GM21576 (cell line): ENCODE measurements at regions not wholly inside any gene's neighbourhood (a gene's known extent, or its start where the extent isn't known, plus 50 kb on each side); places are given as distances from the start of the nearest gene placed in this dataset.

Source experiments
- ATAC-seq: cut with Tn5 transposase; IDR thresholded peaks from one replicate; pipeline ENCODE4 v1.9.1; 2021; ENCODE audit warnings: mild to moderate bottlenecking, moderate library complexity; ENCODE audit not compliant: unreplicated experiment

DNA sequence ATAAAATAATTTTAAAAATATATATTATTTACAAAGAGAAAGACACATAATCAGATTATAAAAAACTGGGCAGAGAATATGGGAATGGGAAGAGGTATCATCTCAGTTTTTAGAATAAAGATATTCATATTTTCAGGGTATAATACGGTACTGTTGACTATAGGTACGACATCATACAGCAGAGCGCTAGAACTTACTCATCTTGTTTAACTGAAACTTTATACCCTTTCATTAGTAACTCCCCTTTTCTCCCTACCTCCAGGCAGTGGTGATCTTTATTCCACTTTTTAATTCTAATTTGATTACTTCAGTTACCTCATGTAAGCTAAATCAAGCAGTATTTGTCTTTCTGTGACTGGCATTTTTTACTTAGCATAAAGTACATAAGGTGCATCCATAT, 742.1 kb downstream of the MTRR start:
- ATAC-seq: no peak

DNA sequence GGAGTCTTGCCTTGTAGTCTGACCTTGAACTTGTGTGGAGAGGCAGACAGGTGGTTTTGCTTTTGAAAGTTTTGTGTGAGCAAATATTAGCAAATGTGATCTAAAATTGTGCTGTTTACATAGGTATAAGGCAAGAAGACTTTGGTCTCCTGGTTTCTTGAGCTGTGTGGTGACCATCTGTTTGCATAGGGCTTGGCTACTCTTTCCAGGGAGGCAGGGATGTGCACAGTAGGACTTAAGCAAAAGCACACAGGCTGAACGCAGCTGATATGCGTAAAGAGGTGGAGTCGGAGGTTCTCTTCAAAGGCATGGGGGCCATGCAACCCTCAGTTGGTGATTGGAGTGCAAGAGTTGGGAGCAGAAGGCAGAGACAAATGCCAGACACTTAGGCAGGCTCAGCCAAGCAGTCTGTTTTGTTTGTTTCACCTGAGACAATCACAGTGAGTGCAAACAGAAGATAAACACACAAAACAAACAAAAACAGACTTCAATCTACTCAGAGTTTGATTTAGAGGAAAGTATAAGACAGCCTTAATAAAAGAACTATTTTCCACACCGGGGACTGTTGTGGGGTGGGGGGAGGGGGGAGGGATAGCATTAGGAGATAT, 744.2 kb downstream of the MTRR start:
- no peak for ATAC-seq

DNA sequence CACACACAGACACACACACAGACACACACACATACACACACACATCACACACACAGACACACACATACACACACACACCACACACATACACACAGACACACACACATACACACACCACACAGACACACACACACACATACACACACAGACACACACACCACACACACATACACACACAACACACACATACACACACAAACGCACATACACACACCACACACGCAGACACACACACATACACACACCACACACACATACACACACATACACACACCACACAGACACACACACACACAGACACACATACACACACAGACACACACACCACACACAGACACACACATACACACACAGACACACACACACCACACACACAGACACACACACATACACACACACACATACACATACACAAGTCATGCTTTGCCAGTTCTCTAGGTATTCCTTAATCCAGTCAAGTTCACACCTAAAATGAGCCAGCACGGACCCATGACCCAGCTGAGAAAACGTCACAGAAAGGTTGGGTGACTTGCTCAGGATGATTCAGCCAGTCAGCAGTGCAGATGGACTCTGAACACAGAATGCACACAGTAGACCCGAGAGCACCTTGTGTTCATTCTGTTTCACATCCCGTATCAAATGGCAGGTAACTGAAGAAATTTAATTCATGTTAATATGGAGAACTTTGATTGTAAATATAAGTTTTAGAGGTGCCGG, 746.4 kb downstream of the MTRR start:
- ATAC-seq: no peak

DNA sequence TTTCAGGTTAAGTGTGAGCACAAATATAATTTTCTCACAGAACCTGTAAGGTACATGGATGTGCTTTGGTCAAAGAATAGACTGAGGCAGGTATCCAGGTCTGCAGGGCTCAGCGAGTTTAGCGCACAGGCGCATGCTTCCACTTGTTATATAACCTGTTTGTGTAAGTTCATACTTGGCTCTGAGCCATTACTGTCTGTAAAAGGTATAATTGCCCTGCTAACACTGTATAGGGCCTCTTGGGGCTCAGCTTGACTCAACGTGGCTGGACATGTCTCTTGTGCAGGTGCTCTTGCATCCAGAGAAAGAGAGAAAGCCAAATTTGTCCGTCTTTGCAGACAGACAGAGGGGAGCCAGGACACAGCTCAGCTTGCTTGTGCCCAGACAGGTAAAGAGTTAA, 759.6 kb downstream of the MTRR start:
- no peak for ATAC-seq

DNA sequence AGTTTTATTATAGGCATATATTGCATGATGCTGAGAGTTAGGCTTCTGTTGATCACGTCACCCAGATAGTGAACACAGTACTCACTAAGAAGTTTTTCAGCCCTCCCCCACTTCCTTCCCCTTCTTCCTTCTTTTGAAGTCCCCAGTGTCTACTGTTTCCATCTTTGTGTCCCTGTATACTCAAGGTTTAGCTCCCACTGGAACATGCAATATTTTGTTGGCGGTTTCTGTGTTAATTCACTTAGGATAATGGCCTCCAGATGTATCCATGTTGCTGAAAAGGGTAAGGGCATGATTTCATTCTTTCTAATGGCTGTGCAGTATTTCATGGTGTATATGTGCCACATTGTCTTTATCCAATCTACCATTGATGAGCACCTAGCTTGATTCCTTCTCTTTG, 764.3 kb downstream of the MTRR start:
- ATAC-seq: no peak

DNA sequence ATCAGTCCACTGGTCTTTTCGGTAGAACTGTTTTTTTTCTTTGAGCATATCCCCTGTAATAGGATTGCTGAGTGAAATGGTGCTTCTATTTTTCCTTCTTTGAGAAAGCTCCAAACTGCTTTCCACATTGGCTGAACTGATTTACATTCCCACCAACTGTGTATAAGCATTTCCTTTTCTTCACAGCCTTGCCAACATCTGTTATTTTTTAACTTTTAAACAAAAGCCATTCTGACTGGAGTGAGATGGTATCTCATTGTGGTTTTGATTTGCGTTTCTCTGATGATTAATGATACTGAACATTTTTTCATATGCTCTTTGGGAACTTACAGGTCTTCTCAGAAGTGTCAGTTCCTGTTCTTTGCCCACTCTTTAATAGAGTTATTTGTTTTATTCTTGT, 764.7 kb downstream of the MTRR start:
- no peak for ATAC-seq

DNA sequence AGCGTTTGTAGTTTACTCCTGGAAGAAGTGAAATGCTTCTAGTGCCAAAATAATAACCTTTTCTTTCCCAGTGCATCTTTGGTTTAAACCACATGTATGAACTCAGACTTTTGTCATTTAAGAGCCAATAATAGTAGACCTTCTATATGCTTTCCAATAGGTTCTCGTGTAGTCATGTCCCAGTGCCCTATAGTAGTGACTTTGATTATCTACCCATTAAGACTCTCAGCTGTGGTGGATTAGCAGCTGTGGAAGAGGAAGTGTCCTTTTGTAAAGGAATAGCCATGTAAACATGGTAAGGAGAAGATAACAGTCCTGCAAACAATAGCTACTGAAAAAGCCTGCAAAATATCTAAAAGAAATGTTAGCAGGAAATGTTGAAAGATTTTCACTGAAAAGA, 765.3 kb downstream of the MTRR start:
- no peak for ATAC-seq

DNA sequence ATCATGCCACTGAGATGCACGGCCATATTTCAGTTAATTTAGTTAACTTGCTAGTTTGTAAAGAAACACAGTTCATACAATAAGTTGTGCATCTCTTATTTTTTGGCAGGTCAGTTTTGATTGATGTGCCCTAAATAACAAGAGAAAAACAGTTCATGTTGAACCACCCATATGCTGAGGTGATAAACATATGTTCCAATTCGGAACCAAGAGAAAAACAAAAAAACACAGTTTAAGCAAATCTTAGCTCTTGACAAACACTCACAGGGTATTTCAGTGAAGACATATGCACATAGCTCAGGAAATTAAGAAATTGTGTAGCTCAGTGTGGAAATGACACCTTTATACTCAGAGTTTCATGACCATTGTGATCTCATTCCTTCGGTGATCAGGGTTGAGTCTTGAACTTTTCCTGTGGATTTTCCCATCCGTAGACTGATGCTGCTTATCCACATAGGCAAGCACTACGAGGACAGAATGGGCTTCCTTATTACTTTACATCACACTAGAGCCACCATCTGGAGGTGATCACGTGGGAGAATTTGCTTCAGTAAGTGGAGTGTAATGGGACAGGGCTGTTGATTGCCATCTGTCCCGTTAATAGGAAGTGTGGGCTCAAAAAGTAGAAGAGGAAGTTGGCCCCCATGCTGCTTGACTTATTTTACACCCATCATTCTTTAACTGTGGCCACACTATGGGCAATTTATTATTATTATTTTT, 773.0 kb downstream of the MTRR start:
- no peak for ATAC-seq

DNA sequence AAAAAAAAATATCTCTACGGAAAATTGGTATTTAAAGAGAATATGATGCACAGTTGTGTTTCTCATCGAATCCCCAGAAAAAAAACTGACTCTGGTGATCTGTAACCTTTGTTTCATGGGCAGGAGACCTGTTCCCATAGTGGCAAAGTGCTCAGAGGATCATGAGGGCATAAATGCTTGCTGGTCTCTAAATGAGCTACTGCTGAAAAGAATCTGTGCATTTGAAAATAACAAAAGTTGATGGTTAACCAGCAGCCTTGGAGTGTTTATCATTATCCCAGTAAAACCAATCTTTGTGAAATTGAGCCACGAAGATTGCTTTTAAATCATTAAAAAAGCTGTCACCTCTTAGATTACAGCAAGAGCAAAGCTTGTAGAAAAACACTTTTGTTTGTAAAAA, 775.4 kb downstream of the MTRR start:
- no peak for ATAC-seq

DNA sequence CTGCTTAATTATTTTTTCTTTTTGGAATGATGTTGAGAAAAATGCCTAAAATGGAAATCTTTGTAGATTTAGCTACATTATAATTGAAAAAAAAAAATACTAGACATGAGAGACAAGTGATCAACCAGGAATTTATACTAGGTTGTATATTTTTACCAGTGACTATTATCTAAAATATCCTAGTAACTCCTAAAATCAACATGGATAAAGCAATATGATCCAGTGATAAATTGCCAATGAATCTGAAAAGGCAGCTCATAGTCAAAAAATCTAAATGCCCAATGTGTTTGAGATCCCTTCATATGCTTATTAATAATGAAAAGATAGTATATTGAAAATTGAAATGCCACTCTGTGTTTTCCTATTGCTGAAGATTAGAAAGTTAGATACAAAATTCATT, 778.2 kb downstream of the MTRR start:
- no peak for ATAC-seq

DNA sequence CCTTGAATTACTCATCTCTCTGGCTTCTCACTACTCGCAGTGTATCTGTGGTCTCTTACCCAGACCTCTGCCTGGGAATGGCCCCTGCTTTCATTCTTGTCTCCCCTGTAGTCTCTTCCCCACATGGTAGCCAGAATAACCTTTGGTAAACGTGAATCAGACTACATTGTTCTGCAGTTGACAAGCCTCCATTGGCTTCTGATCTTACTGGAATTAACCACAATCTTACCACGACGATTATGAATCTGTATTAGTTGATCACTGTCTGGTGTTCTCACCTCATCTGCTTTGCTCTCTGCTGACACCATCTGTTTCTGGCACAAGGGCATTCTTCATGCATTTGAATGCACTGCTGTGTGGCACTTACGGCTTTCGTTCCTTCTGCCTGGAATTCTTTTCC, 781.2 kb downstream of the MTRR start:
- ATAC-seq: no peak

DNA sequence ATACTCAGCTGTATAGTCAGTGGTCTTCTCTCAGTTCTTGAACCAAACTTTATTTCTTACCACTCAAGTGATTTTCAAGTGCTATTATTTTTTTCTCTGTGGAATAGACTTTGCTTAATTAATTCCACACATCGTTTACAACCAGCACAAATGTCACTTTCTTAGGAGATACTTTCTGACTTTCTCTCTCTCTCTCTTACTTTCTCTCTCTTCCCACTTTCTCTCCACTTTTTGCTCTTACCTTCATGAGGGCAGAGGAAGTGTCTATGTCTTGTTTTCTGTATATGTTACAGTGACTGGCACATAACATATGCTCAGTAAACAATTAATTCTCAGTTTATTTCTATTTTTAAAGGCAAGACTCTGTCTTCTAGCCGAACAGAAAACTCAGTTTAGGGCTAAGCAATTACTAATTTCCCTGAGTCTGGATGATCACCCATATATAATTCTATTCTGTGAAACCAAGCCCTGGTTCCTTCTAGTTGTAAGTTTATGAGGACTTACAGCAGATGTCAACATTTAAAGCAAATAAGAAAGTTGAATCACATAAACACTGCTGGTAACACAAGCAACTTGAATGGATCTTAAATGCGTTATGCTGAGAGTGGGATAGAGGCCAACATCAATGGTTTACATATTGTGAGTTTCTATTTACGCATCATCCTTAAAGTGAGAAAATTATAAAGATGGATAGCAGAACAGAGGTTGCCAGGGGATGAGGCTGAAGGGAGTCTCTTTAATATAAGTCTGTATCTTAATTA, 791.4 kb downstream of the MTRR start:
- no peak for ATAC-seq

DNA sequence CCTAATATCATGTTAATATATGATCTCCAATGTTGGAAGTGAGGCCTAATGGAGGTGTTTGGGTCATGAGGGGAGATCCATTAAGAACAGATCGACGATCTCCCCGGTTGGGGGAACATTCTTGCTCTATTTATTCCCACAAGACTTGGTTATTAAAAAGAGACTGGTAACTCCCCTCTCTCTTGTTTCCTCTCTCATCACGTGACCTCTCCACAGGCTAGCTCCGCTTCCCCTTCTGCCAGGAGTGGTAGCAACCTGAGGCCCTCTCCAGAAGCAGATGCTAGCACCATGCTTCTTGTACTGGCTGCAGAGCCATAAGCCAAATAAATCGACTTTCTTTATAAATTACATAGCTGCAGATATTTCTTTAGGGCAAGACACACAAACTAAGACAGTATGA, 794.4 kb downstream of the MTRR start:
- ATAC-seq: no peak

DNA sequence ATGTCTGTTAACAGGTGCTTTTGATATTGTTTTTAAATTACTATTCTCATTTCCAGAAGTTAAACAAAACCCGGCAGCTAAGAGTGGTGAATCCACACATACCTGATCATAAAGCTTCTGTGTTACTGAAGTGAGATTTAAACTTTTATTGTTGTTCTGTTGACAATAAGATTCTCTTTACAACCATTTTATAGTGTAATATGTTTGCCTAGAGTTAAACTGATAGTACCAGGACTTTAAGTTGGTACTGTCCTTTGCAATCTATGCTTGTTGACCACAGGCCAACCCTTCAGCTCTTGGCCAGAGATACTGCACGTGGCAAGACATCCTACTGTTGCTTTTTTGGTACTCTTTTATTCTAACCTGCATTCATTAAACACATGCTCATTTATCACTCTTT, 806.2 kb downstream of the MTRR start:
- no peak for ATAC-seq

DNA sequence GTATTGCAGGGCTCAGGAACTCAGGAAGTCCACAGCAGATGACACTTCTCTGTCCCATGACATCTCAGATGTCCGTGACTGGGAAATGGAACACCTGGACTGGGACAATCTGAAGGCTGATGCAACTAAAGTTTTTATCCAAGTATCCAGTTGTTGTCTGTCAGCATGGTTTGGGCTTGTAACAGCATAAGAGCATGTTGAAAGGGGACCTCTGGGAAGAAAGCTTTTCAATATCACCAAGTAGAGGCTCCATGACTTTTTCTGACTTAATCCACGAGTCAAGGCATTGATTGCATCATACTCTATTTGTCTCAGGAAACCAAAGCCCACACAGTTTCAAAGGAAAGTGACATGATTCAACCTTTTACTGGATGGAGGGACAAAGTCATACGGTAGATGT, 807.7 kb downstream of the MTRR start:
- ATAC-seq: no peak

DNA sequence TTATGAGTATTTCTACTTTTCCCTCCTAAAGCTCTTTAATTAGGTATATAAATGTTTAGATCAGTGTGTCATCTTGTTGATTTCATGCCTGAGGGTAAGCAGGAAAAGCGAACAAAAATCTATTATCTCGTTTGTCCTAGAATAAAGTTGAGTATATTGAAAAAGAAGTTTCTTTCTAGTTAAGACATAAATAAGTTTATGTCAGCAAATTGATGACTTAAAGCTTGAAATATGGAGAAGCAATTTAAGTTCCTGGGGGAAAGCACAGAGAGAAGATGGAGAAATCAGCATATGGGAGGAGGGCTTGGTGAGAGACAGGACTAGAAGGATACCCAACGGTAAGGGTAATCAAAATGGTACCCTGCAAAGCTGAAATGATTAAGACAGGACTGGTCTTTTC, 813.4 kb downstream of the MTRR start:
- ATAC-seq: no peak

DNA sequence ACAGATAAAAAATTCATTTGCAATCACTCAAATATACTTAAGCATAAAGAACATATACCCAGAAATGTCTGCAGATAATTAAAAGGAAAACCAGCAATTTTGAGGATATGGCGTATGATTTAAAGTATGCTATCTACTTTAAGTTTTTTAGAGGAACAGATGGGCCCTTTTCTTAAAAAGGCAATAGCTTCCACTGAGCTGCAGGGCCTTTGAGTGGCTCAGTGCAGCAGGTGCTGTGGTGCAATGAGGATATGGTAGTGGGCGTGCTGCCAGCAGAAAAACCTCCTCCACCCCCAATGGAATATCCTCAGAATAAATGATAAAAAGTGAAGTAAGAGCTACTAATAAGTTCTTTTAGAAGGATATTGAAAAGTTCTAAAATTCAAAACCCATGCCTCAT, 814.5 kb downstream of the MTRR start:
- ATAC-seq: no peak

DNA sequence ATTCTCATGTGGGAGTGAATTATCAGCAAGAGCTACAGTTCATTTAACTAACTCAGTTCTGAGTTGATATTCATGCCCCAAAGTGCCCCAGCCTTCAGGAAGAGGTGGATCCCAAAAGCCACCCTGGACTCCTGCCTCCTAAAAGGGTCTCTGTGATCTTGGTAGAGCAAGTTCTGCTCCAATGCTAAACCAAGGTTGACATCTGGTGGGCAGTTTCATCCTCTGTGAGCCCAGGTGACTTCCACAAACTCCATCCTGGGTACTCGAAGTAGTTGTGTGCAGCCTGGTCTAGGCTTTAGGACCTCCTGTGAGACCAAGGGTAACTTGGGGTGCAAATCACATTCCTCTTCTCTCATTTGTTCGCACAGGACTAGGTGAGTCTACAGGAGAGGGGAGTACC, 816.8 kb downstream of the MTRR start:
- ATAC-seq: no peak

DNA sequence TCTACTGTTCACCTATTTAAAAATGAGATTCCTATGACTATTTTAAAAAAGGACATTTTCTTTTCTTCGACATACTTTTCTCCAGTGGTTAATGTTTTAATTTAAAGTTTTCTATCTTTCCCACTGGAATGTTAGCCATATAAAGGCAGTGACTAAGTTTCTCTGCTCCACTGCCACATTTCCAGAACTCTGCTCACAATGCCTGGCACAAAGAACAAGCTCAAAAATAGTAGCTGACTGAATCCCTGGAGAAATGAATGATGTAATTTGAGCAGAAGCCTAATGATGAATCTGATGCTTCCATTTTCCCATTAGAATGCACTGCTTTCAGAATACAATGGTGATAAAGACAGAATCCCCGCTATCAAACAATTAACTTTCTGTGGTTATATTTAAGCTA, 817.8 kb downstream of the MTRR start:
- ATAC-seq: no peak

DNA sequence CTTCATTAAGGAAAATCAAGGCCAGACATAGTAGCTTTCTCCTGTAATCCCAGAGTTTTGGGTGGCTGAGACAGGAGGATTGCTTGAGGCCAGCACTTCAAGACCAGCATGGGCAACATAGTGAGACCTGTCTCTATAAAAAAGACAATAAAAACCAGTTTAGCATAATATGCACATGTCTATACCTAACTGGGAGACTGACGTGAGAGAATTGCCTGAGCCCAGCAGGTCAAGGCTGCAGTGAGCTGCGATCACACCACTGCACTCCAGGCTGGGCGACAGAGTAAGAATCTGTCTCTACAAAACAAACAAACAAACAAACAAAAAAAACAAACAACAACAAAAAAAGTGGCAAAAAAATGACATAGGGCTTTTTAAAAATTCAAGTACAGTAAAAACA, 820.8 kb downstream of the MTRR start:
- ATAC-seq: no peak

DNA sequence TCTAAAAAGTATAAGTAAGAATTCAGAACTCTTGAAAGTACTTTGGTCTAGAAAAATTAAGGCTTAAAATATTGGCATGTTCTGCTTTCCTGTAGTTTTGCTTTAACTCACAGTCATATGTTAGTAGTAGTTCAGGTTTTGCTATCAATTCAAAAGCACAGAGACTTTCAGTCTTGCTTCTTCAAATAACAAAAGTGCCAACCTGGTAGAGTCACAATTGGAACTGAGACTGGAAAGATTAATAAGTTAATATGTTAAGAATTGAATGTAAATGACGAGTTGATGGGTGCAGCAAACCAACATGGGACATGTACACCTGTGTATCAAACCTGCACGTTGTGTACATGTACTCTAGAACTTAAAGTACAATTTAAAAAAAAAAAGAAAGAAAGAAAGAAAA, 822.3 kb downstream of the MTRR start:
- no peak for ATAC-seq
